DMS79 treated with DMSO at 0.1 percent for 48 hours (cell line): ENCODE measurements at regions not wholly inside any gene's neighbourhood (a gene's known extent, or its start where the extent isn't known, plus 50 kb on each side); places are given as distances from the start of the nearest gene placed in this dataset.
A peak's percentile ranks its signal among the peaks of the same experiment; 100 is the strongest.

Experiments
- DNase-seq: peaks from one replicate; lab custom pipeline; 2025; lab: John Stamatoyannopoulos, UW

DNA sequence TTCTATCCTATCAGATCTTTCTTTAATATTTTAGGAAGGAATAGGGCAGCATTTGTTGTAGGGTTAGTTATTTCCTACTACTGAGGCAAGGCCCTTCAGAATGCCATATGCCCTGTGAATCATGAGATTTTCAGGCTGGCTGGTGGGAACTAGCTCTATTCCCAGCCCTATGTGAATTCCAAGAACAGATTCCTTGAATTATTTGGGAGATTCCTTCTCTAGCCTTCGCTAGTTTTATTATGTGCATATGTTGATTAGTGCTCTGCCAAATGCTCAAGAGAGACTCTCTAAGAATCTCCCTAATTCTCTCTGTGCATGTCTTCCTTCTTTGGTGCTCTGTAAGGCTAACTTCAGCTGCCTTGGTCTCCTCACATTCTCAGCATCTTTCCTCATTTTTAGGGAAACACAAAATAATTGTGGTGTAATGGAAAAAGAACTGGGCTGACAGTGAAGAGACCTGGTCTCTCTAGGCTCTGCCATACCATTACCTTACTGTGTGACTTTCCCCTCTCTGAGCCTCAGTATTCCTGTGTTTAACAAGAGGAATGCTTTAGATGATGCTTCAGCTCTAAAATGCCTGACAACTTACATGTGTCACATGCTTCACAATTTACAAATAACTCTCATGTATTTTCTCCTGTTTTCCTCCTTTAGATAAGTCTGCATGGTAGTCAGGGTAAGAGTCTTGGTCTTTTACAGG is 79.7 kb downstream of the VMA21 start:
- no peak for DNase-seq

DNA sequence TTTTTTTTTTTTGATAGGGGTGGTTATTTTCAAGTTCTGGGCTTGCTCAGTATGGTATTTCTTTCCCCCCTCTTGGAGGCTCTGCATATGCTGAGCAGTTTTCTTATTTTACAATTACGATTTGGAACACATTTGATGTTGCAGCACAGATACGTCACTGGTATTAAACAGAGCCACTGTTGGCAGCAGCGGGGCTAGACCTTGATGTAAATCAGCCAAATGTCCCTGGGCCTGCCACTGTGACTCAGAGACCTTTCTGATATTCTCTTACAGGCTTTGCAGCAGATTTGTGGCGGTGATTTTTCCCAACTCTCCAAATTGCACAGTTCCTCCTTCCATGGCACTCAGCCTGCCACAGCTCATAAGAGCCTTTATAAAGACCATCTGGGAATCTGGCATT is 81.1 kb downstream of the VMA21 start:
- no peak for DNase-seq

DNA sequence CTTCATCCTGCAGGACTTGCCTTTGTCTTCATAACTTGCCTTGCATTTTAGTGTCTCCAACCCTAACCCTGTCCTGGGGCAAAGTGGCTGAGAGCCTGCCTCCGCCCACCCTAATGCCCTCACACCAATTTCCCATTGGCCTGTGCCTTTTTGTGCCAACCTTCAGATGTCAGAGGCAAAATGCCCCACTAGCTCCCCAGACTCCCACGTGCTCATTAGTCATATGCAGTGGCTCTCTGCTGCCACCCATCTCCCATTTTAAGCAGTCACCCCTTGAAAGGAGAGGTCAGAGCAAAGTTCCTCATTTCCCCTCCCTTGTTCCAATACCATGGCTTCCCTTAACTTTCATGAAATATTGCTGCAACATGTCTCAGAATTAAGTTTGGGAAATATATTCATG is 74.8 kb upstream of the PASD1 start:
- DNase-seq, result no peak

DNA sequence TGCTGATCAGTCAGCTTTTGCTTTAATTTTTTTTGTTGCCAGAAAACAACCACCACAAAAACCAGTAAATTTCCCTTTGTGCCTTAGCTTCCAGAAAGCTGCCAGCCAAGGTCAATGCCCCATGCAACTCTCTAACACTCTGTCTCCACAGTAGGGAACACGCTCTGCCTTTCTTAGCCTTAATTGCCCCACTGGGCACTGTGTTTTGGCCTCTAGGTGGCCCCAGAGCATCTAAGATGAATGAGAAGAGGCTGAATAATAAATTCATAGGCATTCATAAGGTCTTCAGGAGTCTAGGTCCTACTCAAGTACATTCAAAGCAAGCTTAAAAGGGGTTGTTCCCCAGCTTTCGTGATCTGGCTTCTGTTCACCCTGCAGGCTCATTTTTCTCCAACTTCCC is 57.7 kb upstream of the PASD1 start:
- DNase-seq, result peak; percentile 0

DNA sequence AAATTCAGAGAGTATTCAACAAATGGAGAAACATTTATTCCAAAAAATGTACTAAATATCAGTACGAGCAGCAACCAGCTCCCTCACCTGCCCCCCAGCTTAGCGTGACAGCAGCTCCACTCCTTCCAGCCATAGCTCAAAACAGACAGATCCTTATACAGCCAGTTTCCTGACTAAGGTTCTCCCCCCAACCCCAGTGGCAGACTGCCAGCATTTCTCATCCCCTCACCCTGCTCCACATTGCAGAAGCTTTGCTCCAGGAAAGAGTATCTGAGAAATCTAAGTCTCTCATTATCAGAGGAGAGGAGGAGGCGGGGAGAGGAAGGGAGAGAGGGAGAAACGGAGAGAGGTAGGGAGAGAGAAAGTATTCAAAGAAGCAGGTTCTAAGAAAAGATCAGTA is 53.3 kb upstream of the PASD1 start:
- DNase-seq, result no peak

DNA sequence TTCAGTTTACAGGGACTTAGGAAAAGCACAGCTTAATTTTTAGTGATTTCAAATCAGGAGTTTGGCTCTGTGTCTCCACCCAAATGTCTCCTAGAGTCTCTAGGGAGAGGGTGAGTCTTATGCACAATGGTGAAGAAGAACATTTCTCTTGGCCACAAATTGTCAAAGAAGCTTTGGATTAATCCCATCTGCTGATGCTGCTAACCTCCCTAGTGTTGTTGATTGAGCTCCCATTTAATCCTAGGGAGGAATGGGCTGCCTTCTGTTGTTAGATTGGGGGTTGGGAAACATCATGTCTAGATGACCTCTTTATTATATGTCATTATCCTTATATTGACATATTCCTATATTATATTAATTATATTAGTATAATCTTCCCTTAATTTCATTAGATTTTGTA is 50.0 kb upstream of the PASD1 start:
- DNase-seq, result no peak
